ENCODE measurements at regions not wholly inside any gene's neighbourhood (a gene's known extent, or its start where the extent isn't known, plus 50 kb on each side); places are given as distances from the start of the nearest gene placed in this dataset.

DNA sequence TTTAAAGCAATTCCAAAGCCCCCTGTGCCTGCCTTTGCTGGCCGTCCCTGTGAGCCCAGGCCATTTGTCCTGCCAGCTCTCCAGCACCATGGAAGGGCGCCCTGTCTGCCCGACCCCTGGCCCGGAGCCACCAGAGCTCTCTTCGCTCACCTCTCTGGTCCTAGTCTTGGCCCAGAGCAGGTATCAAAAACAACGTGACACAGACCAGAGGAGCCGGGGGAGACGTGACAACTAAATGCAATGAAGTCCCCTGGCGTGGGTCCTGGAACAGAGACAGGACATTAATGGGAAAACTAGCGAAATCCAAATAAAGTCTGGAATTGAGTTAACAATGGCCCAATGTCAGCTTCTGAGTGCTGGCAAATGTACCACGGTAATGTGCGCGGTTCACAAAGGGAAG lies 83.2 kb upstream of the DIO3 start:
- no peak overlapping the region for H3K27ac ChIP-seq
- peak; percentile 21 to 62 for DNase-seq
- H3K36me3 ChIP-seq: no peaks in the 10 kb centered on the region
- no peak overlapping the region for H3K4me3 ChIP-seq
- H3K9me3 ChIP-seq: peaks cover 0 to 4% (median 3%) of the 10 kb centered on the region in 3 donors
- intact Hi-C loops (cut with DNase I; ENCODE audit: low total_unique reads): no loop called here
- peaks cover 0 to 11% (median 5%) of the 10 kb centered on the region in 4 donors for H3K4me1 ChIP-seq
- H3K27me3 ChIP-seq: peaks cover 0 to 32% of the 10 kb centered on the region in 2 donors
- TF ChIP-seq, protein P1, sequence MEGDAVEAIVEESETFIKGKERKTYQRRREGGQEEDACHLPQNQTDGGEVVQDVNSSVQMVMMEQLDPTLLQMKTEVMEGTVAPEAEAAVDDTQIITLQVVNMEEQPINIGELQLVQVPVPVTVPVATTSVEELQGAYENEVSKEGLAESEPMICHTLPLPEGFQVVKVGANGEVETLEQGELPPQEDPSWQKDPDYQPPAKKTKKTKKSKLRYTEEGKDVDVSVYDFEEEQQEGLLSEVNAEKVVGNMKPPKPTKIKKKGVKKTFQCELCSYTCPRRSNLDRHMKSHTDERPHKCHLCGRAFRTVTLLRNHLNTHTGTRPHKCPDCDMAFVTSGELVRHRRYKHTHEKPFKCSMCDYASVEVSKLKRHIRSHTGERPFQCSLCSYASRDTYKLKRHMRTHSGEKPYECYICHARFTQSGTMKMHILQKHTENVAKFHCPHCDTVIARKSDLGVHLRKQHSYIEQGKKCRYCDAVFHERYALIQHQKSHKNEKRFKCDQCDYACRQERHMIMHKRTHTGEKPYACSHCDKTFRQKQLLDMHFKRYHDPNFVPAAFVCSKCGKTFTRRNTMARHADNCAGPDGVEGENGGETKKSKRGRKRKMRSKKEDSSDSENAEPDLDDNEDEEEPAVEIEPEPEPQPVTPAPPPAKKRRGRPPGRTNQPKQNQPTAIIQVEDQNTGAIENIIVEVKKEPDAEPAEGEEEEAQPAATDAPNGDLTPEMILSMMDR (IDR thresholded peaks at IDR 0.05): no peak

DNA sequence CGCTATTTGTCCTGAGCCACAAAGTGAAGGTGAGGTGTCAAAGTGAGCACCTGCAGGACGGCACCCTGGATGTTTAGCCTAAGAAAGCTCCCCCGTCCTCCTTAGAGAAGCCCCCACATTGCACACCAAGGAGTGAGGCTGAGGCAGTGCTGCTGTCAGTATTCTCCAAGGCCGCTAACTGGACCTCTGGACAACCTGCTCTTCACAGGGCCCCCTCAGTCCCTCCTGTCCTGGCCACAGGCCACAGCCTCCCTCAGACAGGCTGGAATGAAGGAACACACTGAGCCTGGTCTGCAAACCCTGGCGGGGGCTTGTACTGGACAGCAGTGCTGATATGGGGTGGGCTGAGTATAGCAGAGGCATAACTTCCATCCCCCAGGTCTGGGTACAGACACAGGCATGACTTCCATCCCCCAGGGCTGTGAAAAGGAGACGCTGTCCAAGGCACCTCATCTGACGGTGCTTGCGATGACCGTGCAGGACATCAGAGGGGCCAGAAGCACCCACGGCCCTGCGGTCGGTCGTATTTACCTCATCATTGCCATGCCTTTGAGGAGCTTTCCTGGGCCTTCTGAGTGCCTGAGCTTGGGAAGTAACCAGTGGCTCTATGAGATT lies 82.4 kb upstream of the DIO3 start:
- peaks cover 0 to 11% (median 5%) of the 10 kb centered on the region in 4 donors for H3K4me1 ChIP-seq
- no peak overlapping the region for H3K27ac ChIP-seq
- H3K9me3 ChIP-seq: peaks cover 0 to 6% (median 4%) of the 10 kb centered on the region in 3 donors
- TF ChIP-seq, protein P1 (IDR thresholded peaks at IDR 0.05): no peak
- intact Hi-C loops (cut with DNase I; ENCODE audit: low total_unique reads): no loop called here
- H3K27me3 ChIP-seq: peaks cover 0 to 32% of the 10 kb centered on the region in 2 donors
- DNase-seq: peak; percentile 14 to 42
- no peaks in the 10 kb centered on the region for H3K36me3 ChIP-seq
- no peak overlapping the region for H3K4me3 ChIP-seq

DNA sequence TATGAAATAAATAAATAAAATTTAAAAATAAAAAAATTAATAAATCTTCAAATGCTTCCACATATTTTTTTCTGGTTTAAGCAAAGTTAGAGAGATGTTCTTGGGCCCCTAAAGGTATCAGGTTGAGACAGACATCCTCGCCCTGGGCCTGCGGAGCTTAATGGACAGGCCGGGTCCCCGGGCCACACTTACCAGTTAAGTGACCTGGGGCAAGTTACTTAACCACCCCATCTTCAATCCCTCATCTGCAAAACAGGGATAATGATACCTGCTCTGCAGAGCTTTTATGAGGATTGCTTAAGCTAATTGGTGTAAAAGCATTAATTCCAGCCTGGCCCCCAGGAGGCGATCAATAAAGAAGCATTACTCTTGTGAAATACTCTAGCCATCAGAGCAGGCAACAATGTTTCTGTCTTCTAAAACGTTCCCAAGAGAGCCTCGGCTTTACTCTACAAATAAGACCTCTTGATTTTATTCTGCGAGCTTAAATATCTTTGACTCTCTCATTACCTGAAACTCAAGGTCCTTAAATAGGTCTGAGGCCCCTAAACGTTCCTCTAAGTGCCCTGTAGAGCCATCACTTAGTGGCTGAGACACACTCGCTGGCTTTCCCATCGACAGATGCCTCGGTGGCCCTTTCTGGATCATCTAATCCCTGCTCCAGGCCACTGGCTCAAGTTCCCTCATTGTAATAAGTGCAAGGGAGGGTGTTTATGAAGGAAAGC lies 81.1 kb upstream of the DIO3 start:
- TF ChIP-seq, protein P1 (IDR thresholded peaks at IDR 0.05): no peak
- intact Hi-C loops (cut with DNase I; ENCODE audit: low total_unique reads): no loop called here
- peak; percentile 13 to 57 for DNase-seq
- no peaks in the 10 kb centered on the region for H3K36me3 ChIP-seq
- H3K4me1 ChIP-seq: peaks cover 0 to 9% (median 2%) of the 10 kb centered on the region in 4 donors
- no peak overlapping the region for H3K27ac ChIP-seq
- H3K27me3 ChIP-seq: peaks cover 0 to 20% of the 10 kb centered on the region in 2 donors
- peaks cover 0 to 7% (median 4%) of the 10 kb centered on the region in 3 donors for H3K9me3 ChIP-seq
- H3K4me3 ChIP-seq: no peak overlapping the region

DNA sequence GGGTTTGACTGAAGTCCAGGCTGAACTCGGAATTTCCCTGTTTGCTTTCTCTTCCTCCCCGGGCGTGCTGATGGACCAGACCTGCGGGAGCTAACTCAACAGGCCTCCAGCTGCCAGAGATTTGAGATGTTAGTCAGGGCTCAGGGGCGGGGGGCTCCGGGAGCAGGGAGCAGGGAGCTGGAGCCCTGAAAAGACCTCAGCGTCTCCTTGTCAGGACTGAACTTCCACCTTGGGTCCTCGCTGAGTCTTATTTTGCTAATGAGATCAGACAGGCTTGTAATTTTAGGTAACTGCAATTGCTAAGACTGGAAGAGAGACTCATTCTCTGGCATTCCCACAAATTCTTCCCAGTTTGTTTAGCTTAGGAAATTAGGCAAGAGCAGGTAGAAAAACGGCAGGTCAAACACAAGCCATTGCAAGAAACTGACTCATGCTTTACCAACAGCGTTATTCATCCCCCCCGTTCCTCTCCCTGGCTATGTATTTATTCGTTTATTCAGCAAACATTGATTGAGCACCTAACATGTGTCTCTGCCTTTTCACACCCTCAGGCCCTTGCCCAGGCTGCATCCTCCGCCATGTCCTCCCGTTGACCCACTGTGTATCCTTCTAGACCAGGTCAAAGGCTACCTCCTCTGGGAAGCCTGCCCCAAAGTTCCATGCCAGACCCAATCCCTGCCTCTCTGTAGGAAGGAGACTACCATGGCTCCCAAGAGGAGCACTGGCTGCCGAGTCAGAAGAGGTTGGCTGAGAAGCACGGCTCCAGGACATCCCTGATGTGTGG lies 80.4 kb upstream of the DIO3 start:
- intact Hi-C loops (cut with DNase I; ENCODE audit: low total_unique reads): no loop called here
- Histone ChIP-seq H3K4me1 (peaks cover 0 to 2% (median 0%) of the 10 kb centered on the region in 4 donors), H3K4me3 (no peak overlapping the region), H3K9me3 (peaks cover 2 to 7% (median 6%) of the 10 kb centered on the region in 3 donors), H3K27ac (no peak overlapping the region), H3K27me3 (peaks cover 0 to 16% of the 10 kb centered on the region in 2 donors), H3K36me3 (no peaks in the 10 kb centered on the region)
- TF ChIP-seq, protein P1 (IDR thresholded peaks at IDR 0.05): no peak
- DNase-seq: peak; percentile 20 to 49

DNA sequence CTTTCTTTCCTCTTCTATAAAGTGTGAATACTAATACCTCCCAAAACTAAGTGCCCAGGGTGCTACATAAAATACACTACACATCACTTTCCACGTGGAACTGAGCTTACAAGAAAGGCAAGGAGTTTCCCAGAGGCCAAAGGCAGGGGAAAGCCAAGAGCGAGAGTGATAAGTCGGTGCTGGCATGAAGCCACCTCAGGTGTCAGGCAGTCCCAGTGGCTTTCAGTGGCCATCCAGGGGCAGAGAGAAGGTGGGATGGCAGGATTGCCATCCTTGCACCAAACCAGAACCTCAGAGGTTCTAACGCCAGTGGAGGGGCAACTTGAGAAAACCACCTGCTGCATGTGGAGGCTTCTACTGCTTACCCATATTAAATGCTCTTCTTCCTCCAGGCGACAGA lies 79.7 kb upstream of the DIO3 start:
- no peaks in the 10 kb centered on the region for H3K36me3 ChIP-seq
- DNase-seq: peak in 1 of 2 donors; percentile 44
- no peak overlapping the region for H3K4me3 ChIP-seq
- H3K4me1 ChIP-seq: no peaks in the 10 kb centered on the region
- H3K9me3 ChIP-seq: peaks cover 4 to 12% (median 7%) of the 10 kb centered on the region in 3 donors
- TF ChIP-seq, protein P1 (IDR thresholded peaks at IDR 0.05): no peak
- peaks cover 0 to 14% of the 10 kb centered on the region in 2 donors for H3K27me3 ChIP-seq
- H3K27ac ChIP-seq: no peak overlapping the region
- intact Hi-C loops (cut with DNase I; ENCODE audit: low total_unique reads): no loop called here

Measured in tibial artery (tissue), 4 donors.